Gastroesophageal sphincter (tissue), 3 donors: ENCODE measurements at regions not wholly inside any gene's neighbourhood (a gene's known extent, or its start where the extent isn't known, plus 50 kb on each side); places are given as distances from the start of the nearest gene placed in this dataset.

Experiments used
- CTCF ChIP-seq, 4 experiments: fragments of 200-600 bp in 2 of 4; fragments of 450-650 bp in 2 of 4; sonication (generic) in 1 of 4; IDR thresholded peaks; one replicate each; pipeline ENCODE4 v1.5.1; 2017 to 2019; ENCODE audit warnings: antibody characterized with exemption in 4 of 4, mild to moderate bottlenecking in 2 of 4, moderate library complexity in 2 of 4
- EP300 ChIP-seq: sonication (generic); formaldehyde crosslinking; IDR thresholded peaks from one replicate; pipeline ENCODE4 v1.6.1; 2017; ENCODE audit warnings: antibody characterized with exemption, mild to moderate bottlenecking
- POLR2A ChIP-seq, 2 donors: fragments of 450-650 bp; IDR thresholded peaks; one replicate each; pipeline ENCODE4 v1.6.1; 2017; ENCODE audit warnings: antibody characterized with exemption in 2 of 2, mild to moderate bottlenecking in 2 of 2, moderate library complexity in 1 of 2
- POLR2AphosphoS5 ChIP-seq: sonication (generic); formaldehyde crosslinking; IDR thresholded peaks from one replicate; pipeline ENCODE4 v1.6.1; 2017; ENCODE audit warnings: antibody characterized with exemption

GRCh38 chr9:22693156-22693555, 246.5 kb downstream of the DMRTA1 start:
- TF ChIP-seq POLR2A (IDR thresholded peaks at IDR 0.05), result no peak
- TF ChIP-seq POLR2AphosphoS5, result no peak
- no peak for TF ChIP-seq CTCF (IDR thresholded peaks at IDR 0.05)
- TF ChIP-seq EP300, result no peak
